ENCODE measurements at regions not wholly inside any gene's neighbourhood (a gene's known extent, or its start where the extent isn't known, plus 50 kb on each side); places are given as distances from the start of the nearest gene placed in this dataset.

- no peak for TF ChIP-seq CTCF (IDR thresholded peaks at IDR 0.05)
These were observed 208.4 kb upstream of the CNR1 start for GRCh38 chr6:88374553-88374952.

GRCh38 chr6:88371480-88371879 is 205.3 kb upstream of the CNR1 start:
- TF ChIP-seq CTCF (IDR thresholded peaks at IDR 0.05): no peak

GRCh38 chr6:88370127-88370710 is 204.1 kb upstream of the CNR1 start:
- no peak for TF ChIP-seq CTCF (IDR thresholded peaks at IDR 0.05)

- TF ChIP-seq CTCF (IDR thresholded peaks at IDR 0.05): no peak
These were observed 203.1 kb upstream of the CNR1 start for GRCh38 chr6:88369262-88369661.

GRCh38 chr6:88368071-88368787 is 202.1 kb upstream of the CNR1 start:
- TF ChIP-seq CTCF (IDR thresholded peaks at IDR 0.05): no peak

GRCh38 chr6:88367248-88367647 is 201.1 kb upstream of the CNR1 start:
- TF ChIP-seq CTCF (IDR thresholded peaks at IDR 0.05): no peak

GRCh38 chr6:88366672-88367071 is 200.5 kb upstream of the CNR1 start:
- TF ChIP-seq CTCF (IDR thresholded peaks at IDR 0.05): no peak
